ENCODE measurements at regions not wholly inside any gene's neighbourhood (a gene's known extent, or its start where the extent isn't known, plus 50 kb on each side); places are given as distances from the start of the nearest gene placed in this dataset.

- no peak for TF ChIP-seq CTCF (conservative IDR thresholded peaks at IDR 0.05; ENCODE audit: low read depth in 2 of 2)
- TF ChIP-seq EZH2 (IDR thresholded peaks at IDR 0.05; ENCODE audit: low read depth, unreplicated experiment), result no peak
- no peak for TF ChIP-seq REST (IDR thresholded peaks at IDR 0.05; ENCODE audit: unreplicated experiment)
- no peak for TF ChIP-seq POLR2AphosphoS5 (IDR thresholded peaks at IDR 0.05; ENCODE audit: low read depth)
Observed at GRCh38 chr20:55569084-55569483, 436.2 kb downstream of the CBLN4 start.

Measured in GM23338 (cell line).